Right lobe of liver (tissue), 4 donors: ENCODE measurements at regions not wholly inside any gene's neighbourhood (a gene's known extent, or its start where the extent isn't known, plus 50 kb on each side); places are given as distances from the start of the nearest gene placed in this dataset.

ENCODE experiments used
- CTCF ChIP-seq, 4 donors: fragments of 200-600 bp in 3 of 4; fragments of 450-650 bp in 1 of 4; IDR thresholded peaks; one replicate each; pipeline versions ENCODE4 v1.5.1 to v1.8.0; 2016 to 2022; ENCODE audit warnings: antibody characterized with exemption in 4 of 4, mild to moderate bottlenecking in 2 of 4
- POLR2A ChIP-seq: fragments of 450-650 bp; IDR thresholded peaks from one replicate; pipeline ENCODE4 v1.6.1; 2017; ENCODE audit warnings: antibody characterized with exemption, mild to moderate bottlenecking
- donor health status: DM: no; HTN: no; CAD: no.
- donor health status: DM: no; HTN: no; CAD: no.
- donor health status: DM: no; HTN: yes; CAD: no.

- TF ChIP-seq CTCF (IDR thresholded peaks at IDR 0.05) (no peak), POLR2A (no peak)
Observed at GRCh38 chr4:138408758-138409157, 166.6 kb upstream of the SLC7A11 start.
